ENCODE measurements at regions not wholly inside any gene's neighbourhood (a gene's known extent, or its start where the extent isn't known, plus 50 kb on each side); places are given as distances from the start of the nearest gene placed in this dataset.
"Not testable (repeated sequence)": the region's sequence is repeated elsewhere in the genome, so short reads cannot be mapped to it uniquely, and the experiment has no call there.

DNA sequence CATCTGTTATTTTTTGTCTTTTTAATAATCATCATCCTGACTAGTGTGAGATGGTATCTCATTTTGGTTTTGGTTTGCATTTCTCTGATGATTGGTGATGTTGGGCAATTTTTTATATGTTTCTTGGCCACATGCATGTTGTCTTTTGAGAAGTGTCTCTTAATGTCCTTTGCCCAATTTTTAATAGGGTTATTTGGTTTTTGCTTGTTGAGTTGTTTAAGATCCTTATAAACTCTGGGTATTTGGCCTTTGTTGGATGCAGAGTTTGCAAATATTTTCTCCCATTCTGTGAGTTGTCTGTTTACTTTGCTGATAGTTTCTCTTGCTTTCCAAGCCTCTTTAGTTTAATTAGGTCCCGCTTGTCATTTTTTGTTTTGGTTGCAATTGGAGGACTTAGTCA is 152.1 kb upstream of the MED14 start:
- DNase-seq (ENCODE audit: low spot score) (no peak), FAIRE-seq (no peak)

DNA sequence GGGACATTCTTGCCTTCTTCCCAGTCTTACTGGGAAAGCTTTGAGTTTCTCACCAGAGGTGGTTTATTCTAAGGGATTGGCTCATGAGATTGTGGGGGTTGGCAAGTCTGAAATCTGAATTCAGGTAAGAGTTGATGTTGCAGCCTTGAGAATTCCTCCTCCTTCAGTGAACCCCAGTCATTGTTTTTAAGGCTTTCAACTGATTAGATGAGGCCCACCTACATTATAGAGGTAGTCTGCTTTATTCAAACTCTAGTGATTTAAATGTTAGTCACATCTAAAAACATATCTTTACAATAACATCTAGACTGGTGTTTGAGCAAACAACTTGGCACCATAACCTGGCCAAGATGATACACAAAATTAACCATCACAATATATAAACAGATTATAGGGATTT is 156.5 kb upstream of the MED14 start:
- DNase-seq (ENCODE audit: low spot score) (no peak), FAIRE-seq (no peak)

DNA sequence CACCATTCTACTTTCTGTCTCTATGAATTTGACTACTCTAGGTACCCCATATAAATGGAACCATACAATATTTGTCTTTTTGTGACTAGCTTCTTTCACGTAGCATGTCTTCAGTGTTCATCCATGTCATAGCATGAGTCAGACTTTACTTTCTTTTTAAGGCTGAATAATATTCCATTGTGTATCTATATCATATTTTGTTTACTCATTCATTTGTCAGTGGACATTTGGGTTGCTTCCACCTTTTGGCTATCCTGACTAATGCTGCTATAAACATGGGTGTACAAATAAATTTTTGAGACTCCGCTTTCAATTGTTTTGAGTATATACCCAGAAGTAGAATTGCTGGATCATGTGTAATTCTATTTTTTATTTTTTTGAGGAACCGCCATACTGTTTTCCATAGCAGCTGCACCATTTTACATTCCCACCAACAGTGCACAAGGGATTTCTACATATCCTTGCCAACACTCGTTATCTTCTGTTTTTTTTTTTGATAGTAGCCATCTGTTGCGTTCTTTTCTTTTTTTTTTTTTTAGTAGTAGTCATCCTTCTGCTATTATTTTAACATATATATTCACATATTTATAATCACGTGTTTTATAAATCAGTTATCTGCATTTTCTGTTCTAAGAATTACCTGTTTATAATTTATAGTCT is 158.0 kb upstream of the MED14 start:
- DNase-seq (ENCODE audit: low spot score) (no peak), FAIRE-seq (no peak)

DNA sequence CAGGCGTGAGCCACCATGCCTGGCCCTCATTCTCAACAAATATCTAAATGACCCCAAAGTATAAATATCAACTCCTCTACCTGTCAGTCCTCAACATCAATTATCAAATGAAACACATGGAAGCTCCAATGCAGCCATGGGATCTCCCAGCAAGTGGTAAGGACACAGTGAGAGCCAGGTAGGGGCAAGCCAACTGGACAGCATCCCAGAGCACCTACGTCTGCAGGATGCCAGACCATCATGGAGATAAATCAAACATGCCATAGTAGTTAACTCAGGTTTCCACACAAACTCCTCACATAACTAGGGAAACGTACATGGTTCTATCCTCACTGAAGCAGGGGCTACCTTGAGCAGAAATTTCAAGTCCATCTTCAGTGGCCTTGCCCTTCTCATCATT is 159.9 kb upstream of the MED14 start:
- FAIRE-seq (no peak), DNase-seq (ENCODE audit: low spot score) (no peak)

DNA sequence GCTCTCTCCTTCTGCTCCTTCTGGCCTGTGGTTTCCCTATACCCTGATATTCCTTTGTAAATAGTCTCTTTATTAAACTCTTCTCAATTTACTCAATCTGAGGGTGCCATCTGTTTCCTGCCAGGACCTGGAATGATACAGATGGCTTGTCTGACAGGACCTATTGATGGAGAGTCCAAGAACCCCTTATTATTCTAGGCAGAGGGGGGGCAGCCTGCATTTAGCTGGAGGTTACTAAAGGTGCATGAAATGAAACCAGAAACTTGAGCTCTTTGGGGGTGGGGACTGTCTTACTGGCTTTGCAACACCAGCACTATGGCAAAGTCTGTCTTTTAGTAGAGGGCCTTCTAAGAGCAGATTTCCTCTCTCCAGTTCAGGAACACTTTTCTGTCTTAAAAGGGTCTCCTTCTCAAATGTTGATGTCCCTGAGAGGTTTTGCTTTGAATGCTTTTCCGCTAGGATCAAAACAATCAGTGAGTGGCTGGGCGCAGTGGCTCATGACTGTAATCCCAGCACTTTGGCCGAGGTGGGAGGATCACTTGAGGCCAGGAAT is 162.5 kb upstream of the MED14 start:
- DNase-seq (ENCODE audit: low spot score) (no peak), FAIRE-seq (no peak)

DNA sequence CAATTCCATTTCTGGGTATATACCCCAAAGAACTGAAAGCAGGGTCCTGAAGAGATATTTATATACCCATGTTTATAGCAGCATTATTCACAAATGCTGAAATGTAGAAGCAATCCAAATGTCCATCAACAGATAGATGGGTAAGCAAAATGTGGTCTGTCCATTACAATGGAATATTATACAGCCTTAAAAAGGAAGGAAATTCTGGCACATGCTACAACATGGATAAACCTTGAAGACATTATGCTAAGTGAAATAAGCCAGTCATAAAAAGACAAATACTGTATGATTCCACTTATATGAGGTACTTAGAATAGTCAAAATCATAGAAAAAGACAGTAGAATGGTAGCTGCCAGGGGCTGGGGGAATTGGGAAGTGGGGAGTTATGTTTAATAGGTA is 169.4 kb upstream of the MED14 start:
- FAIRE-seq; DNase-seq (ENCODE audit: low spot score): not testable (repeated sequence)

DNA sequence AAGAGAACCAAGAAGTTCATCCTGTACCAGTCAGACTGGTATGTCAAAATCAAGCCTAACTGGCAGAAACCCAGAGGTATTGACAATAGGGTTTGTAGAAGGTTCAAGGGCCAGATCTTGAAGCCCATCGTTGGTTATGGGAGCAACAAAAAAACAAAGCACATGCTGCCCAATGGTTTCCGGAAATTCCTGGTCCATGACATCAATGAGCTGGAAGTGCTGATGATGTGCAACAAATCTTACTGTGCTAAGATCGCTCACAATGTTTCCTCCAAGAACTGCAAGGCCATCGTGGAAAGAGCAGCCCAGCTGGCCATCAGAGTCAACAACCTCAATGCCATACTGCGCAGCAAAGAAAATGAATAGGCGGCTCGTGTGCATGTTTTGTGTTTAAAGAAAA is 172.7 kb upstream of the MED14 start:
- no peak for FAIRE-seq
- peak; percentile 39 for DNase-seq (ENCODE audit: low spot score)

DNA sequence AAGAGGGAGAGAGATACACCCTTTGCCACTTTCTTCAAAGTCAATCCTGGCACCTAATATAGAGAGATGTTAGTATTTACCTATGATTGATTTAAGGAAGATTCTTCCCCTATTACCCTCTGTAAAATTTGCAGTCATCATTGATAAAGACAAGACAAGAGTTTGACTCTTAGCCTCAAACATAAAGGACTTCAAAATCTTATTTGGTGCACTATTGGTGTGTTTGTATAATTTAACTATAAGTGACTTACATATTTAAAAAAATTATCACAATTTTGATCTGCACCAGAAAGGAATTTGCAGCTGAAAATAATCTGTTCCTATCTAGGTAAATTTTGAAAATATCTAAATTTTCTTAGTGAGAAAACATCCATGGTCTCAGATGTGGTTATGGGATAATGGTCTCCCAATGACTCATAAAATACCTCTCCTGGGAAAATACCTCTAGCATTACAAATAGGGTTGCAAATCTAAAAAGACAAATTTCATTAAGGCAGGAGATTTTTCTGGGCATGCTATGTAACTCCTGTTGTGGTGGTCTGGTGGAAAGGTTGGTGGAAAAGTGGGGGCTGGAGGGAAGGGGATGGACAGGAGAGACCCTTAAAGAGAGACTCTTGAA is 173.6 kb upstream of the MED14 start:
- peak; percentile 94 for FAIRE-seq

DNA sequence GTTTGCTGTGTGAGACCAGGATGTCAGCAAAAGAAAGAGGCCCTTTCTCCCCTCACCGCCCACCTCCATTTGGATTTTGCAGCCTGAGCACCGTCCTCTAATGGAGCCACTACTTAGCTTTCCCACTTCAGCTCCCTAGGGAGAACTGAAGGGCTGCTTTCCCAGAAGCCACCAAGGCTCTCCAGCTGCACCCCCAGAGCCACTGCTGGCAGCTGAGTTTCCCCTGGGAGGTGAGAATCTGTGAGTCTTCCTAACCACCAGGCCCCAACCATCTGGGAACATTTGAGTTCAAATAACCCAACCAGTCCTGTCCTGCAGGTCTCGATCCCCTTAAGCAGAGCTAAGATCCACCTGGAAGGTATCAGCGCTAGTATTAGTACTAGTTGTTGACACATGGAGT is 173.1 kb upstream of the USP9X start:
- DNase-seq (ENCODE audit: low spot score), result no peak

More for the DNA sequence above, 173.6 kb upstream of the MED14 start:
- peak; percentile 76 for DNase-seq (ENCODE audit: low spot score)

DNA sequence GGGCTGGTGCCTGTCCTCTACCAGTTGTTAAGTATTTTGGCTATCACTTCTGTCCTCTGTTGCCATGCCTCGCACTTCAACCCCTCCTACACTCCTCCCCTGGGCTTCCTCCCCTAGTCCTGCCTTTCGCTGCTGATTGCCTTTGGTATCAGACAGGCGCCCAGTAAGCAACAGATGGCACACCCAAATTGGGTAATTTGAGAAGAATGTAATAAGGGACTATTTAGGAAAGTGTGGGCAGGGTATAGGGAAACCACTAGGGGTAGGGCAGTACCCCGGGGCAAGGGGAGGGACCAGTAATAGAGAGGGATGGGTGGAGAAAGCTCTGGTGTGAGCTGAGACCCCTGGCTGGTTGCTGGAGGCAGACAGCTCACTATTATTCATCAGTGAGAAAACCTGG is 172.7 kb upstream of the USP9X start:
- DNase-seq (ENCODE audit: low spot score) (no peak), FAIRE-seq (no peak)

More for the DNA sequence above, 173.1 kb upstream of the USP9X start:
- no peak for FAIRE-seq

DNA sequence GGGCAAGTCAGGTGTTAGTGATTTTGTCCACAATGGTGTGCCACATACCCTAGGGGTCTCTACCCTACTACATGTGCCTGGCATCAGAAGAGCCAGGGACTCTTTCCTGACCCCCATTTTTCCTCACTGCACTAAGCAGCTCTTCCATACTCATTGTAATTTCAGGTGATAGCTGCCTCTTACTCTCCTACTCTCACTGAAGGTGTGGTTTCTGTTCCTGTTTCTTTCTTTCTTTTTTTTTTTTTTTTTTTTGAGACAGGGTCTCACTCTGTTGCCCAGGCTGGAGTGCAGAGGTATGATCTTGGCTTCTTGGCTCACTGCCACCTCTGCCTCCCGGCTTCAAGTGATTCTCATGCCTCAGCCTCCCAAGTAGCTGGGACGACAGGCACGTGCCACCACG is 164.9 kb upstream of the USP9X start:
- DNase-seq (ENCODE audit: low spot score) (no peak), FAIRE-seq (no peak)

DNA sequence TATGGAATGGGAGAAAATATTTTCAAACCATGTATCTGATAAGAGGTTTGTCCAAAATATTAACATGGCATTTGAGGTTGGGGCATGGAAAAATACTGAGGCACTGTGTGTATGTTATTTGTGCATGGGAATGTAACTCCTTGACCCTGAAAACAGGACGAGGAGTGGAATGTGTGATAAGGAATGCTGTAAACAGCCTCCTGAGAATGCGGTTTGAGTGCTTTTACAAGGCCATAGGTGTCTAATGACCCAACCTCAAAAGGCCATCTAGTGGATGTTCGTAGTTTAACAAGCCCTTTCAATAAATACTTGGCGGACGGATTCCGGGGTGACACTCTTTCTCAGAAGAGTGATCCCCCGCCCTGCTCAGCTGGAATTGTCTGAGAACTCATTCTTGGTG is 162.9 kb upstream of the USP9X start:
- FAIRE-seq (peak; percentile 68), DNase-seq (ENCODE audit: low spot score) (peak; percentile 40)

DNA sequence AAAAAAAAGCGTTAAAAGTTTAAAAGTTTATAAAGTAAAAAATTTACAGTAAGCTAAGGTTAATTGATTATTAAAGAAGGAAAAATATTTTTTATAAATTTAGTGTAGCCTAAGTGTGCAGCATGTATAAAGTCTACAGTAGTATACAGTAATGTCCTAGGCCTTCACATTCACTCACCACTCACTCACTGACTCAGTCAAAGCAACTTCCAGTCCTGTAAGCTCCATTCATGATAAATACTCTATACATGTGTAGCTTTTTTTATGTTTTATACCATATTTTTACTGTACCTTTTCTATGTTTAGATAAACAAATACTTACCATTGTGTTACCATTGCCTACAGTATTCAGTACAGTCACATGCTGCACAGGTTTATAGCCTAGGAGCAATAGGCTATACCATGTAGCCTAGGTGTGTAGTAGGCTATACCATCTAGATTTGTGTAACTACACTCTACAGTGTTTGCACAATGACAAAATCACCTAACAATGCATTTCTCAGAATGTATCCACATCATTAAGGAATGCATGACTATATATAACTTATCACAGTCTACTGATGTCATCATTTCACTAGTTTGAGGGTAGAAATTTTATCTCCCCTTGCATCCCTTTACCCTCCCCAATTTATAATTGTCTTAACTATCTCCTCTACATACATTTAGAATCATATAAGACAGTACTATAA is 158.4 kb upstream of the USP9X start:
- DNase-seq (ENCODE audit: low spot score) (peak; percentile 67), FAIRE-seq (peak; percentile 80)

DNA sequence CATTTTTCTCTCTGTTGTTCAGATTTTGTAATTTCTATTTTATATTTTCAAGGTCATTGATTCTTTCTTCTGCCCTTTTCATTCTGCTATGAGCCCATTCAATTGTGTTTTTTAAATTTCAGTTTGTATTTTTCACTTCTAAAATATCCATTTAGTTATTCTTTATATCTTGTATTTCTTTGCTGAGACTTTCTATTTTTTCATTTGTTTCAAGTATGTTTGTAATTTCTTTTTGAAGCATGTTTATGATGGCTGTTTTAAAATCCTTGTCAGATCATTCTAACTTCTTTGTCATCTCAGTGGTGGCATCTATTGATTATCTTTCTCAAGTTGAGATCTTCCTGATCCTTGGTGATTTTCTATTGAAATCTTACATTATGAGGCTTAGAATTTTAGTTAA is 157.2 kb upstream of the USP9X start:
- DNase-seq (ENCODE audit: low spot score), result no peak
- FAIRE-seq, result no peak

DNA sequence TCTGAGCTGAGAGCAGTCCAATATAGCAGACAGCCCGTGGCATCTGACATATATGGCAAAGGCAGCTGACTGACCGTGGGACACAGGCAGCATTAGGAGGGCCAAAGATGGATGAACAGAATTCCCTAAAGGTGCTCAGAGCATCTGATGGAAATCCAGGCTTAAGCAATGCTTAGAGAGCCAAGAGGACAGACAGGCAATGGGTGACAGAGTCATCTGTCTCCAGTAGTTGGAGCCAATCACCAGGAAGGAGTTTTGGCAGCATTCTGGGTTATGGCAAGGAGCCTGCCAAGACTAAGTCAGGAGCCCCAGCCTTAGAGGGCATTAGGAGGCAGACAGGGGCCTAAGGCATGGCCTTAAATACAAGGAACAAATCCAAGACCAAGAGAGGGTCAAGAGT is 153.3 kb upstream of the USP9X start:
- DNase-seq (ENCODE audit: low spot score), result no peak
- no peak for FAIRE-seq

DNA sequence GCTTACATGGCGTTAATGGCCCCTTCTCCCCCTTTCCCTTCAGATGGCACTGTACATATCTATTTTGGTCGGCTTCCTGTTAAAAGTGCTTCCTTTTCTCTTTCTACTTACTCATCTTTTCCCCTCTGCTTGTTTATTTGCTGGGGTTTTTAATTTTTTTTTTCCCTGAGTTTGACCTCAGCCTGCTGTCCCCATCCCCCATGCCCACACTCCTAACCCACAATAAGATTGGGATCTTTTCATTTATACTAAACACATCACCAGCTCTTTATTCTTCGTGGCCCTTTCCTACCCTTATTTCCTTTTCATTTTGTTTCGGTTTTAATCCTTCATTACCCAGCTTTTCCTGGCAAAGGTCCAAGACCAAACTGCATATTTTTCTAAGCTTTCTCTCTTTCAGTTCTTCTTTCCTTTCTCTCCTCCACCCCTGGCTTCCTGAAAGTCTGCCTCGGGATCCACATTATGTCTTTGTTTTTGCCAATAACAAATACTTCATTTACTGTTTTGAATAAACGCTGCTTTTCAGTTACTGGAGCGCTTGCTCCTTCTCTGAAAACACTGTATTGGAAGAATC is 152.0 kb upstream of the USP9X start:
- no peak for DNase-seq (ENCODE audit: low spot score)
- no peak for FAIRE-seq

DNA sequence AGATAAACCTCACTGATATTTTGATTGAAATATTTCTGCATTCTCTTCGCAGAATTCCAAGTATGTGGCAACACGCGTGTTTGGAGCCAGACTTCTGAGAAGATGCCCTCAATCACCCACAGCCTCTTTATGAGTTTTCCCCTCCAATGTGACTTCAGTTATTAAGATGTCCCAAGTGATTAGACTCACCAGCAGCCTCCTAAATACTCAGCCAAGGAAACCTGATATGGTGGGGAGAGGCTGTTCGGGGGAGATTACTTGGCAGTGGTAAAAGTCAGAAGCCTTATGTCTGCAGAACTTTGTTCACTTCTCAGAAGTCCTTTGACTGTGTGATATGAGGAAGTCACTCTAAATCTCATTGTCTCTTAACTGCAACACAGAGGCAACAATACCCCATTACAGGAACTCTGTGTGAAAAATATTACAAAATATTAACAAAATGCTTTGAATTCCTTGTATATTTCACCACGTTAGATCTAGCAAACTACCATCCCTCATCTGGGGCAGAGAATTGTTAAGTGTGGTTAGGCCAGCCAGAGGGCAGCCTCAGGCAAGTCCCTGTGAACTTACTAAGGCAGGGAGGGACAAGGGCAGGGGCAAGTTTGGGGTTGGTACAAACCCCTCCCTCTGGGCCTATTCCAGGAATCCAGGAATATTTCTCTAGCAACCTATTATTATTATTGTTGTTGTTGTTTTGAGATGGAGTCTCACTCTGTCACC is 151.4 kb upstream of the USP9X start:
- DNase-seq (ENCODE audit: low spot score) (no peak), FAIRE-seq (no peak)

DNA sequence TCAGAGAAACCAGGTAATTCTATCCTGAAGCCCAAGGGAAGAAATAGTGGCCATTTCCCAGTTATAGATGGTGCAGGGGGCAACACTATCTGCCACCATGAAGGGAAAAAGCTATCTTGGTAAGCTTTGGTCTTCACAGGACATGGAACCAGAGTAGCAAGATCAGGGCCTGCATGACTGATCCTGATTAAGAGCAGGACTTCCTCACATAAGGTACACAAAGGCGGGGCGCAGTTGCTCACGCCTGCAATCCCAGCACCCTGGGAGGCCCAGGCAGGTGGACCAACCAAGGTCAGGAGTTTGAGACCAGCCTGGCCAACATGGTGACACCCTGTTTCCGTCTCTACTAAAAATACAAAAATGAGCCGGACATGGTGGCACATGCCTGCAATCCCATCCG is 148.4 kb upstream of the USP9X start:
- FAIRE-seq (no peak), DNase-seq (ENCODE audit: low spot score) (no peak)

DNA sequence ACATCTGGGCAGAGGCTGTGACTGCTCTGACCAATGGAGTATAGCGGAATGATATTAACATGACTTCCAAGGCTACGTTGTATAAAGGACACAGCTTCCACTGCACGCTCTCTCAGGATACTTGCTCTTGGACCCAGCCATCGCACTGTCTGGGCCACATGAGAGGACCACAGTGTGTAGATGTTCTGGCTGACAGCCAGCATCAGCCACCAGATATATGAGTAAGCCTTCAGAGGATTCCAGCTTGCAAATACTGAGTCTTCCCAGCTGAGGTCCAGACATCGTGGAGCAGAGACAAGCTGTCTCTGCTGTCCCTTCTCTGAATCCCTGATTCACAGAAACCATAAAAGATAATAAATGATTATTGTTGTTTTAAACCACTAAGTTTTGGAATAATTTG is 146.8 kb upstream of the USP9X start:
- FAIRE-seq (no peak), DNase-seq (ENCODE audit: low spot score) (peak; percentile 35)

DNA sequence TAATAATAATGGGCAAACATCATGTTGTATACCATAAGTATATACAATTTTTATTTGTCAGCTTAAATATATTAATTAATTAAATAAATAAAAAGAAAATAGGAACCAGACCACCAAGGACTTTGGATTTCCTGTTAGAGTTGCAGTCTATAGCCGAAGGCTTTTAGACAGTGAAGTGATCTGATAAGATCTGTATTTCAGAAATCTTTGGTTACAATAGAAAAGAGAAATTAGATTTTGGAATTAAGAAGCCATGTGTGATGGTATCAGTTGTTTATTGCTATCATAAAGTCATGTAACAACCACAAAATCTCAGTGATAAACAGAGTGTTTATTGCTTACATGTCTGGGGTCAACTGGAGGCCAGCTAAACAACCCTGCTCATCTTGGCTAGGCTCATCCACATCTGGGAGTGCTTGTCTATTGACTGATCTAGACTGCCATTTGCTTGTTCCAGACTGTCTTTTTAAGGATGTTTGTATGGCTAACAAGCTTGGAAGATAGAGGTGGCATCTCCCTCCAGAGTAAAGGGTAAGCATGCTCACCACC is 142.1 kb upstream of the USP9X start:
- FAIRE-seq (no peak), DNase-seq (ENCODE audit: low spot score) (no peak)

DNA sequence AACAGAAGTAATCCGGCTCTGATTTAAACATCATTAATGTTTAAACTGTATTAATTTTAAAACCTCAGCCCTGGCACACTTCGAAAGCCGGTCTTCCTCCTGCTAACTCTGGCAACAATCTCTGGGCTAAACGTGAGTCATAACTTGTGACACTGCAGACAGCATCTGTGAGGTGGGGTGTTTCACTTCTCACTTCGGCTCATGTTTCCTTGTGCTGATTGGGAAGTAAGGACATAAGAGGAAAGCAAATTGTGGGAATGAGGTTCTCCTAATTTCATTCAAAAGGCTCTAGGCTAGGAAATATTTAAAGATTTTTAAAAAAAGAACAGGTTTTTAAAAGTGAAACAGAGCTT is 139.9 kb upstream of the USP9X start:
- peak; percentile 93 for FAIRE-seq

More for the DNA sequence above, 139.9 kb upstream of the USP9X start:
- DNase-seq (ENCODE audit: low spot score), result peak; percentile 55

Data from RCC 7860 (cell line).